ENCODE measurements at regions not wholly inside any gene's neighbourhood (a gene's known extent, or its start where the extent isn't known, plus 50 kb on each side); places are given as distances from the start of the nearest gene placed in this dataset.
"Not testable (repeated sequence)": the region's sequence is repeated elsewhere in the genome, so short reads cannot be mapped to it uniquely, and the experiment has no call there.

- no peak for DNase-seq
These were observed 537.2 kb upstream of the API5 start for GRCh38 chr11:42774567-42774966.

- no peak for DNase-seq
These were observed 534.0 kb upstream of the API5 start for GRCh38 chr11:42777776-42778175.

DNA sequence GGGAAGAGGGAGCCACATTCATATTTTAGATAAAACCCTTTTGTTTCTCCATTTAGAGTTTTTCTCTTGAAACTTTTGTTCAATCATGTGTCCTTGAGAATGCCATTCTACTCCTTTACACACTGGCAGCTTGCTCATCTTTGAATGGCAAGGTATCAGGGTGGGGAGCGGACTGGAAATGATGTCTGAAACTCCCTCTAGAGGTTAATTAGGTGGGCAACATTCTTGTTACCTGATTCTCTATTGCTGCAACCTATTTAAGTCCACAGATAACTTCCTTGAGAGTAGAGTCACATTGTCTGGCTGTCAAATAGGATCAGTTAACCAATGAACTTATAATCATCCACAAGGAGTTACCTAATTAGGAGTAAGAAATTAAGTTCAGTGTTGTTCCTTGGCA is 533.6 kb upstream of the API5 start:
- DNase-seq = no peak

- DNase-seq = no peak
These were observed 532.2 kb upstream of the API5 start for GRCh38 chr11:42779555-42779954.

DNA sequence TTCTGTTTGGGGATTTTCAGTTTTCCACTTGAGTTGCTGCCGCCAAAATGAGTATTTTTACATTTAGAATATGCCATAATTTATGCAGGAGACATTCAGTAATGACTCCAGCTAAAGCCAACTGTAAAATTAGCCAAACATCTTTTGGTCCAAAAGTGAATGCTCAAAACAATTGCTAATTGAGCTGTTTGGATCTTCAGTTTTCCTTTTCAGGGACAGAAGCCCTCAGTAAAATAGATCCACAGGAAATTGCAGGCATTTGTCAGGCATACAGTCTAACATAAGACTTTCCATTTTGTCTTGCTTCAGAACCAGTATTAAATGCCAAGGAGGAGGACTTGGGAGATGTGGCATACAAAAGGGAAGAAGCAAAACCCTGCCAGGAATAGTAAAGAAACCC is 524.8 kb upstream of the API5 start:
- no peak for DNase-seq

DNA sequence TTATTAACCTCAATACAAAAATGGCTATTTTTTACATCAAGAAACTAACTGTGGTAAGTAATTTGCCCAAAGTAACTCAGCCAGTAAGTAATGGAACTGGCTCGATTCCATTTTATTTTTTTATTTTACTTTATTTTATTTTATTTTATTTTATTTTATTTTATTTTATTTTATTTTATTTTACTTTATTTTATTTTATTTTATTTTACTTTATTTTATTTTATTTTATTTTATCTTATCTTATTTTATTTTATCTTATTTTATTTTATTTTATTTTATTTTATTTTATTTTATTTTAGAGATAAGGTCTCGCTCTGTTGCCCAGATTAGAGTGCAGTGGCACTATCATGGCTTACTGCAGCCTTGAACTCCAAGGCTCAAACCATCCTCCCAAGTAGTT is 516.3 kb upstream of the API5 start:
- not testable (repeated sequence) for DNase-seq

- no peak for DNase-seq
These were observed 511.8 kb upstream of the API5 start for GRCh38 chr11:42800041-42800440.

DNA sequence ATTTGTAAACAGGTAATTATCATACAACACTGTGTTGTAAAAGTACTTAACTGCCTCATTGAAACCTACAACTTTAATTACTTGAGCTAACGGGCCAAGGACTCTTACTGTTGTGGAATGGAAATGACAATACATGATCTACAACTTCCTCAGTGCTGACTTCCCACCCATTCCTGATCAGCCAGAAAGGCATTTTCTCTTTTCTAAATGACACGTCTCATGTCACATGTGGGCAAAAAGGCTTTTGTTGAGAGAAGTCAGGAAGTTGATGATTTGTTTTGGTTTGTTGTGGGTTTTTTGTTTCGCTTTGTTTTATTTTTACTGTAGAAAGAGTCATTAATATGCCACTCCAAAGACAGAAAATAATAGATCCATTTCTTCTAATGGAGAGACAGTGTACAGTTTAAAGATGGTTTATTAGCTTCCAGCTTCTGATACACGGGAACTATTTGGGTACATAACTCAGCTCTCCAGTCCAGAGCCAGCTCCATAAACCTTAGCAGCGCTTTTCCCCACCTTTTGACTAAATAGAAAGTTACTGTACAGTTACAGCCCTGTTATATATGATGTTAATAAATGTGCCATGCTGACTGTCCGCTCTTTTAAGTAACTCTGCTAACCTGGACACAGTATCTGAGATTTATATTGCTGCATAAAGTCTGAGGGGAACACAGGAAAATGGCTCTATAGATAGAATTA is 509.4 kb upstream of the API5 start:
- peak; percentile 11 for DNase-seq

GRCh38 chr11:42806191-42806590 is 505.6 kb upstream of the API5 start:
- no peak for DNase-seq

- DNase-seq = peak; percentile 3
These were observed 499.4 kb upstream of the API5 start for GRCh38 chr11:42812361-42812760.

DNA sequence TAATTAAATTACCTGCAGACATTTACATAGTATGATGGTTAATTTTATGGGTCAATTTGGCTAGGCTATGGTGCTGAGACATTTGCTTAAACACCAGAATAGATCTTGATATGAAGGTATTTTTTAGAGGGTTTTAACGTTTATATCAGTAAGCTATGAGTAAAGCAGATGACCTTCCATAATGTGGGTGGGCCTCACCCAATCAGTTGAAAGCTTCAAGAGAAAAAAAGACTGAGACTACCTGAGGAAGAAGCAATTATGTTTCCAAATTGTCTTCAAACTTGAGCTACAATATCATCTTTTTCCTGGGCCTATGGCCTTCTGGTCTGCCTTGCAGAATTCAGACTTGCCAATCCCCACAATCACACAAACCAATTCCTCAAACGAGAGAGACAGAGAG is 498.8 kb upstream of the API5 start:
- no peak for DNase-seq

DNA sequence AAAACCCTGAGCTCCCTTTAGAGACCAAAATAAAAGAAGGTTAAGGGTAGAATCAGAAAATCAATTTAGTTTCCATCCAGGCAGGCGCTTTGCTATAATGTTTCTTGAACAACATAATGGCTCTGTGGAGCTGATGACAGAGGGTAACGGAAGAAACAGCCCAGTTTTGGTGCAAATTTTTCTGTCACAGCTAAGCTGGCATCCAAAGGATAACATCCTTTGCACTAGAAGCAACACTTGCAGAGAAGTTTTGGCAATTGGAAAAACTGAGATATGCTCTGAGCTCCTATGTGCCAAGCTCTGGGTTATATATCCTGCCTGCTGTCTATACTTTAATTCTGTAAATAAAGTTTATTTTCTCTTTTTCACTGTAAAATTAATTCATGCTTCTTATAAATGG is 495.3 kb upstream of the API5 start:
- no peak for DNase-seq

- DNase-seq = no peak
These were observed 492.7 kb upstream of the API5 start for GRCh38 chr11:42819126-42819525.

GRCh38 chr11:42822188-42822587 is 489.6 kb upstream of the API5 start:
- DNase-seq = not testable (repeated sequence)

DNA sequence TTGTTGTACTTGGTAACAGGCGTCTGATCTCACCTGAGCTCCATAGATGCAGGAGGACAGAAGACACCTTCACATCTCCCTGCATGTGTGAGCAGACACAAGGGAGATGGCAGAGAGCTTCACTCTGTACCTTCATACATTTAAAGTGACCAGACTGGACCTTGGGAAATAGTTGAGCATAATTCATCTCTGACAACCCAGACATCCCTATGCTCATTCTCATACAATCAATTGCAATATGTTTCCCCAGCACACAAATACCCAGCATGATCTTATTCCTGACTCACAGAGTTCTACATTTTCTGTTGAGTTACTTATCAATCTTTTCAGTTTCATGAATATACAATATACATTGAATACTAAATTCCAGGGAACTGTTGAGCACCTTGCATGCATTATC is 488.2 kb upstream of the API5 start:
- DNase-seq = no peak

DNA sequence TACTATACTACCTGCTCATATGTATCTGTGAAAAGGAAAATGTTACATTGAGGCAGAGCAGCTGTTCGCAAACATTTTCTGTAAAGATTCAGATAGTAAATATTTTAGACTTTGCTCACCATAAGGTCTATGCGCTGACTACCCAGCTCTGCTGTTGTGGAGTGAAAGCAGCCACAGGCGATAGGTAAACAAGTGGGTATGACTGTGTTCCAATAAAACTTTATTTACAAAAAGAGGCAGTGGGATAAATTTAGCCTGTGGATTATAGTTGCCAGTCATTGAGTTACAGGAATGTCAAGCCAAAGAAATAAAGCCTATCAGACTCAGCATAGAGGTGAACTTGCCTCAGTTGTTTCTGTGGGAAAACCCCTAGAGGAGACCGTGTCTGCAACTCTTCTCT is 487.7 kb upstream of the API5 start:
- no peak for DNase-seq

GRCh38 chr11:42825598-42825997 is 486.2 kb upstream of the API5 start:
- no peak for DNase-seq

- no peak for DNase-seq
These were observed 484.0 kb upstream of the API5 start for GRCh38 chr11:42827845-42828244.

DNA sequence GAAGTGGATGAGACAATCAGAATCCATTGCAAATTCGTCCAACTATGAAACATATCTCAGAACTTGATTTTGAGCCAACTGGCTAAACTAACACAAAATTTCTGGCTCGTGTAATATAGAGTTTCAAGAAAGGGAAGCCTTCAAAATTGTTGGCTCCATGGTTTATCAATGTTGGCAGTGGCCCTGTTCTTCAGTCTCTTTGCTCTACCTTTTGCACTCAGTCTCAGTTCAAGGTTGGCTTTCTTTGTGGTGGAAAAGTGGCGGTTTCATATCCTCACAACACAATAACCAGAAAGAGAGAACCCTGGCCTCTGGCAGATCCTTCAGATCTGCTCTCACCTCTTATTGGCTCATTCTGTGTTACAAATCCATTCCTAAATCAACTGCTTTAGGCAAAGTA is 473.8 kb upstream of the API5 start:
- DNase-seq = no peak

GRCh38 chr11:42840176-42840829 is 471.5 kb upstream of the API5 start:
- no peak for DNase-seq

- DNase-seq = no peak
These were observed 470.9 kb upstream of the API5 start for GRCh38 chr11:42840860-42841259.

DNA sequence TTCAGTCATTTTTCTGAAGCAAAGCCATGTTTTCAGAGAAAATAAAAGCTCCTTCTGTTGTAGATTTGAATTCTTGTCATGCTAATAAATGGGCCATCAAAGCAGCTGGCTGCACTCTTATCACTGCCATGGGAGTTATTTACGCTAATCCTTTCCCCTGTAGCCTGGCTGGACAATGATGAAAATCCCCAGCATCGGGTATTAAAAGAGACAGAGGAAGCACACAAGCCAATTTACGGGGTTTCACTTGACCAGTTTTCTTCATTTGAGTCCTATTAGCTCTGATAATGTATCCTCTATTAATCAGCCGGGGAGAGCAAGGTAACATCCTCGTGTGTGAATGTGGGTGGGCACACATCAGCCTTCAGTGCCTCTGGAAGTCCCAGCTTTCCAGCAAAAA is 470.2 kb upstream of the API5 start:
- no peak for DNase-seq

DNA sequence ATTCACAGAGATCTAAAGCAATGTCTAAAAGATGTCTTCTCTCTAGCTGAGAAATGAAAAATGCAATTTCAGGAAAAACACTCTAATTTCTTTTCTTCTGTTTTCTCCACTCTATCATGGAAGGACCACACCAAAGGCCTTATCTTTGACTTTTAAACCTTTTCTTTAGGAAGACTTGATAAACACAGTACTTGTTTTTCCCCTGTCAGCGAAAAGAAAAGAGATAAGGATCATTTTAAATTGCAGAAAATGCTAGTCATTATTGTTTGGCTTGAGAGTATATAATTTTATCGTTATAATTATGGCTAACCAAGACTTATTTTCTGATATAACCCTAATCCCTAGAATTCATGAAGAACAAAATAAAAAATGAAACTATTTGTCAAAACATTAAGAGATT is 462.4 kb upstream of the API5 start:
- DNase-seq = no peak

- DNase-seq = no peak
These were observed 454.5 kb upstream of the API5 start for GRCh38 chr11:42857344-42857743.

GRCh38 chr11:42870480-42870879 is 441.3 kb upstream of the API5 start:
- no peak for DNase-seq

All from right kidney (tissue), 1 donor.